Right lobe of liver (tissue), 4 donors: ENCODE measurements at regions not wholly inside any gene's neighbourhood (a gene's known extent, or its start where the extent isn't known, plus 50 kb on each side); places are given as distances from the start of the nearest gene placed in this dataset.

Source experiments
- CTCF ChIP-seq, 4 donors: fragments of 200-600 bp in 3 of 4; fragments of 450-650 bp in 1 of 4; IDR thresholded peaks; one replicate each; pipeline versions ENCODE4 v1.5.1 to v1.8.0; 2016 to 2022; ENCODE audit warnings: antibody characterized with exemption in 4 of 4, mild to moderate bottlenecking in 2 of 4
- POLR2A ChIP-seq: fragments of 450-650 bp; IDR thresholded peaks from one replicate; pipeline ENCODE4 v1.6.1; 2017; ENCODE audit warnings: antibody characterized with exemption, mild to moderate bottlenecking
- donor health status: DM: no; HTN: no; CAD: no.
- donor health status: DM: no; HTN: no; CAD: no.
- donor health status: DM: no; HTN: yes; CAD: no.

GRCh38 chr6:169324656-169325459 is 71.2 kb upstream of the THBS2 start:
- no peak for TF ChIP-seq POLR2A
- no peak for TF ChIP-seq CTCF (IDR thresholded peaks at IDR 0.05)
